ENCODE measurements at regions not wholly inside any gene's neighbourhood (a gene's known extent, or its start where the extent isn't known, plus 50 kb on each side); places are given as distances from the start of the nearest gene placed in this dataset.

DNA sequence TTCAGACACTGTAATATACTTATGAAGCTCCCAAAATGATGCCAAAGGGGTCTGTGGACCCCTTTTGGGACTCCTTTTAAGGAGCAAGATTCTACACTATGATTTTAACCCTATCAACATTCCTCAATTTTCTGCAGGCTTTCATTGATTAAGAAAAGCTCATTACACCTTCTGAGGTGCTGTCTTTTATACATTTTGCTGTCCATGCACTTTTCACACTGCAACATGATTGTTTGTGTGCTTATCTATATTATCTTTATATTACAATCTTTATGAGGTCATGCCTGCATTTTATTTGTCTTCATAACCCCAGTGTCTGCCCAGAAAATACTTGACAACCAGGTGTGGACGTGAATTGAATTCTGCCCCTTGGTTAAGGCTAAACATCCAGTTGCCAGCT, 482.6 kb upstream of the ZFHX3 start:
- DNase-seq (ENCODE audit: low read depth) = no peak

DNA sequence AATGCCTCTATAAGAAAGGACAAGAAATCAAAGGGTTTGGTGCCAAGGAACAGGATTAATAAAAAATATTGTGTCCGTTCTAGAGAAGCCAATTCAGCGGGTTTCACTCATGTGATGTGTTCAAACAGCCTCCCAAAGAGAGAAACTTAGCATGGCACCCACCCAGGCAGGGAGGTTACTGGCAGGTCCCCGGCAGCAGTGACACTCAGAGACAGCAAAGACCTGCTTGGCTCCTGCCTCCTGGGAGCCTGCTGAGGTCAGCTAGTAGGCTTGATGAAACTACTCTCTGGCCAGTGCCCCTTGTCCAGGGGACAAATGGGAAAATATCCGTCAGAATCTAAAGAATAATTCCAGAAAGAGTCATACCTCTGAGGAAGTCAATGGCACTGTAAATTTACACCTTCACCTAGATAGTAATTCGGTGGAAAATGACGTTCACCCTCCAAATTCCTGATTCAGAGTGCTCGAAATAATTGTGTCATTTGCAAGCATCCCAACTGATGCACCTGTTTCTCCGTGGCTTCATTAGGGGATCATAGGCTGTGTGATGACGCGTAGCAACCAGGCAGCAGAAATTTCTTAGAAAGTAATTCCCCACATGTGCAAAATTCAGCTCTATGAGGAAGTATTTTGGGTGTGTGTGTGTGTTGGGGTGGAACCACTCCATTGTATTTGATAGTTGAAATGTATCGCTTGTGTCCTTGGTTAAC, 481.5 kb upstream of the ZFHX3 start:
- DNase-seq (ENCODE audit: low read depth) = no peak

- no peak for DNase-seq (ENCODE audit: low read depth)
Observed at GRCh38 chr16:73527187-73527586, 479.3 kb upstream of the ZFHX3 start.

- DNase-seq (ENCODE audit: low read depth) = no peak
Observed at GRCh38 chr16:73526011-73526804, 478.3 kb upstream of the ZFHX3 start.

GRCh38 chr16:73523209-73523608, 475.3 kb upstream of the ZFHX3 start:
- DNase-seq (ENCODE audit: low read depth) = no peak

- DNase-seq (ENCODE audit: low read depth) = no peak
Observed at GRCh38 chr16:73521499-73521898, 473.6 kb upstream of the ZFHX3 start.

DNA sequence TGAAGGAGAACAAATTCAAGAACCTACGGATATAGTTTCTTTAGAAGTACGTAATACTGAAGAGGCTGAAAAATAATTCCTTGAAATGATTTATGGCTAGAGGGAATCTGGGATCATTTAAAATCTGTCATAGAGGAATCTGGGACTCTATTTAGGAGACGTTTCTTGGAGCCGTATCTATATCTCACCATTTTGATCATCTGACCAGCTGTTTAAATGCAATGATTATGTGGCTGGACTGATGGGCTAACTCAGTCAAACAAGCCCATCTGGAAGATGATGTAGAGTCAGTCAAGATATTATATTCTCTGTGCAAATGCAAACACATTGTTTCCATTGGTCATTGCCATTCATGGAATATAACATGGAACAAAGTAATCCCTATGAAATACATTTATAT, 467.7 kb upstream of the ZFHX3 start:
- no peak for DNase-seq (ENCODE audit: low read depth)

- DNase-seq (ENCODE audit: low read depth) = no peak
Observed at GRCh38 chr16:73510852-73511251, 462.9 kb upstream of the ZFHX3 start.

DNA sequence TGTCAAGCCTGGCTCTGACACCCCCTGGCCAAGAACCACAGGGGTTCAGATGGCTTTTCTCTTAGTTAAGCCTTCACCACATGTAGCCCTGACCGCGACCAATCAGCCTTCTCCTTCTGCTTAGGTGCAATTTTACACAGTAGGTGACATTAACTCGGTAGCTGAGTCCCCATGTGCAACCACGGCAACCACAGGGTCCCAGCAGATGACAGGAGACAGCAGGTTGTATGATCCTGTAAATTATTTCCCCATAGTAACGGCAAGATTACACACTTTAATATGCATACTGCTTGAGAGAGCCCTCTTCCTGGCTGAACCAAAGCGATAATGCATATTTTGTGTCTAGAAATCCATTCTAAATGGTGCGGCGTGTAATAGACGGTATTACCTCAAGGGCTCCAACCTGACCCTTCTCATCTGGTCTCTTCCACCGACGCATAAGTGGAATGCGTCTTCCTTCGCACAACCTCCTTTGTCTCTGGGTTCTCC, 458.7 kb upstream of the ZFHX3 start:
- no peak for DNase-seq (ENCODE audit: low read depth)

- DNase-seq (ENCODE audit: low read depth) = no peak
Observed at GRCh38 chr16:73505577-73505976, 457.6 kb upstream of the ZFHX3 start.

GRCh38 chr16:73504591-73505575, 457.0 kb upstream of the ZFHX3 start:
- DNase-seq (ENCODE audit: low read depth) = no peak

GRCh38 chr16:73503093-73503492, 455.2 kb upstream of the ZFHX3 start:
- no peak for DNase-seq (ENCODE audit: low read depth)

DNA sequence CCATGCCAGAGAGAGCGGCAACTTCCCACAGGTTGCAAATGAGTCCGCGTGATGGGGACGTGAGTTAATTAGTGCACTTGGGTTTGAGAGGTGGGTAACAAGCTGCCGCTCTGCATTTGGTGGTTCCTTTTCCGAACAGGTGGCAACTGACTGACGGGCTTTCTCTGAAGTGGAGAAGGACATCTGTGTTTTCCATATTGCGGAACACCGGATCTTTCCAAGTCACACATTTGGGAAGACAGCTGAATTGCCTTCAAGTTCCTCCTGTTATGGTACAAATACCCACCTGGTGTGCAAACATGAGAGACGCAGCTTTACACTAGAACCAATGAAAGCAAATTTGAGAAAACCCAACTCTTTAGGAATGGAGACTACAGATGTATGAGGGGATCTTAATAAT, 451.3 kb upstream of the ZFHX3 start:
- DNase-seq (ENCODE audit: low read depth) = no peak

DNA sequence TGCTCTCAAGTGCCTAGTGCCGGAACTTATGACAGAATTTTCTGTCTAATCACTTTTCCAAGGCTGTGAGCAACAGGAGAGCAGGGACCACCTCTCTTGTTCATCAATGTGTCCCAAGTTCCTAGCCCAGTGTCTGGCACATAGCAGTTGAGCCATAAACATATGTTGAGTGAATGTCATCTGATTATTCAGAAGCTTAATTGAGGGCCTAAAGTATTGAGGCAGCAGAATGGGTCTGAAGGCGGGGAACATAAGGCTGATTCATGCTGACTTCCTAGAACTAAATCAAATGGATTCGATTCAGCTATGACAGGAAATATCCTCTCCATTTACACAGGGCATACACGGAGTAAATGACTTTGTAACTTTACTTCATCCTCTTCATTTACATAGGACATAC, 438.0 kb upstream of the ZFHX3 start:
- DNase-seq (ENCODE audit: low read depth) = no peak

- DNase-seq (ENCODE audit: low read depth) = no peak
Observed at GRCh38 chr16:73483934-73484711, 436.2 kb upstream of the ZFHX3 start.

DNA sequence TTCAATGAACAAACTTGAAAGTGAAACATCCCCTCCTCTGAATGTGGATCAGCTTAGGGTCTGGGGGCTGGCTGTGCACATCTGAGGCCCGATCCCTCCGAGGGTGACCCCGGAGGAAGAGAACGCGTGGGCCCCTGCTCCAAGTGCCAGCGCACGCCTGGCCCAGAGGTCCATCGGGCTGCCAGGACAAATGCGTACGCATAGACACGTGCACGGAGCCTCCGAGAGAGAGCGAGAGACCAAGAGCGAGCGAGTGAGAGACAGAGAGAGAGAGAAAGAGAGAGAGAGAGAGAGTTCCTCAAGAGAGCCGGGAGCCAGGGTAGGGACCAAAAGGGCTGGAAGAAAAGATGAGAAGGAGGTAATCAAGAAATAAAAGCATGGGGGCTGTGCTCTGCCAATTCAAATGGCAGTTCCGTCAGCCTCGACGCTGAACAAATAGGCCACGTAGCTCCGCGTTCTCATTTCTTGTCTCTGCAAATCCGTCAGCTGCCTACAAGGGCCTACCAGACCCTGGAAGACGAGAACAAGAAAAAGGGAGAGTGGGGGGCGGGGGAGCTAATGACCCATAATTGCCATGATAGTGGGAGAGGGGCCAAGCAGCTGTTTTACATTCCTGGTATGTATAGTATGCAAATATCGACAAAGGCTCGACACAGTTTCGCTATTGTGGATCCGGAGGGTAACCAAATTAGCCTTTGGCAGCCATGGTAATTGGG, 435.3 kb upstream of the ZFHX3 start:
- no peak for DNase-seq (ENCODE audit: low read depth)

DNA sequence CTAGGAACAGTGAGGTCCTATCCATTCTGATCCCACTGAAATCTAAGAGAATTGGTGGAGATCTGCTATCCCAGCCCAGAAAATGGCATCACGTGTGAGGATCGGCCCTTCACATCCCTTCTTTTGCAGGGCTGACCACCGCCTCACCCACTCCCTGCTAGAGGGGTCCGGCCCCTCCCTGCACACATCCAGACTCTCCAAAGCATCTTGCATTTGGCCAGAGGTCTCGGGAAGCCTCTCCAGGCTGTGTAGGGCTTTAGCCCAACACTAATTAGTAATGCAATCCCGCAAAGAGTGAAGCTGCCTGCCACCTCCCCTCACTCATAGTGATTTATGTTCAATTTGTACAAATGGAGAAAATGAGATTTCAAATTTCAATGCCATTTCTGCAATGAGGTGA, 434.4 kb upstream of the ZFHX3 start:
- DNase-seq (ENCODE audit: low read depth) = no peak

- no peak for DNase-seq (ENCODE audit: low read depth)
Observed at GRCh38 chr16:73480381-73480780, 432.5 kb upstream of the ZFHX3 start.

- no peak for DNase-seq (ENCODE audit: low read depth)
Observed at GRCh38 chr16:73473713-73474112, 425.8 kb upstream of the ZFHX3 start.

DNA sequence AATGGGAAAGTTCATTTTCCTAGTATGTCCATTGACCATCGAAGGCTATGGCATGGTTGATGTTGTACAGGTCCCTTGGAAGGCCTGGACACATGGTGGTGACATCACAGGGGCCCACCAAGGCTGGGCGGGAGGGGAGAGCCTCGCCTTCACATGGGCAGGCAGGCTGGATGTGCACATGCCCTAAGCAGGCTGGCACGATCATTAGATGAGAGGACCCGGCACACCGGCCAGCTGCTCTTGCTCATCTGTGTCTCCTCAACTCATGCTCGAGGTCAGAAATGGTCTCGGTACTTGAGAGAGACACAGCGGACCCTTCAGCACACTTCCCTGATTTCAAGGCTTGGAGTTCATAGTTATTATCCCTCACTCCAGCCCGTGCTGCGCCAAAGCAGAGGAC, 416.9 kb upstream of the ZFHX3 start:
- DNase-seq (ENCODE audit: low read depth) = no peak

DNA sequence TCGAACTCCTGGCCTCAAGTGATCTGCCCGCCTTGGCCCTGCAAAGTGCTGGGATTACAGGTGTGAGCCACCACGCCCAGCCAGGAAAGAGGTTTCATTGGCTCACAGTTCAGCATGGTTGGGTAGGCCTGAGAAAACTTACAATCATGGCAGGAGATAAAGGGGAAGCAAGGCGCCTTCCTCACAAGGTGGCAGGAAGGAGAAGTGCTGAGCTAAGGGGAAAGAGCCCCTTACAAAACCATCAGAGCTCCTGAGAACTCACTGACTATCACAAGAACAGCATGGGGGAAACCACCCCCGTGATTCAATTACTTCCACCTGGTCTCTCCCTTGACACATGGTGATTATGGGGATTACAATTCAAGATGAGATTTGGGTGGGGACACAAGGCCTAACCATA, 411.7 kb upstream of the ZFHX3 start:
- no peak for DNase-seq (ENCODE audit: low read depth)
